ENCODE measurements at regions not wholly inside any gene's neighbourhood (a gene's known extent, or its start where the extent isn't known, plus 50 kb on each side); places are given as distances from the start of the nearest gene placed in this dataset.

GRCh38 chr4:148962539-148963290 lies 520.5 kb upstream of the NR3C2 start (continued):
- no peak for TF ChIP-seq NFAT5 (CRISPR knock-in tag; IDR thresholded peaks at IDR 0.05)
- TF ChIP-seq ZNF781 (CRISPR knock-in tag; IDR thresholded peaks at IDR 0.05; ENCODE audit: borderline replicate concordance, not compliant biosample characterization) = no peak
- no peak for TF ChIP-seq IKZF4 (CRISPR knock-in tag; IDR thresholded peaks at IDR 0.05; ENCODE audit: borderline replicate concordance, low read depth, not compliant biosample characterization)
- no peak for TF ChIP-seq EHMT2 (IDR thresholded peaks at IDR 0.05; ENCODE audit: borderline replicate concordance, low read depth, low read length)
- TF ChIP-seq SNAPC2 (CRISPR knock-in tag; IDR thresholded peaks at IDR 0.05) = no peak
- no peak for TF ChIP-seq JUN (CRISPR knock-in tag; IDR thresholded peaks at IDR 0.05)
- no peak for TF ChIP-seq RNF2 (conservative IDR thresholded peaks at IDR 0.05; ENCODE audit: low read depth)
- TF ChIP-seq NCOA5 (CRISPR knock-in tag; IDR thresholded peaks at IDR 0.05) = no peak
- no peak for TF ChIP-seq RELA (CRISPR knock-in tag; IDR thresholded peaks at IDR 0.05)
- no peak for TF ChIP-seq MBNL3 (CRISPR knock-in tag; conservative IDR thresholded peaks at IDR 0.05)
- TF ChIP-seq NFATC3 (CRISPR knock-in tag; IDR thresholded peaks at IDR 0.05) = no peak

Measured in HepG2 (cell line).